T-cell (primary cell): ENCODE measurements at regions not wholly inside any gene's neighbourhood (a gene's known extent, or its start where the extent isn't known, plus 50 kb on each side); places are given as distances from the start of the nearest gene placed in this dataset.
"Not testable (repeated sequence)": the region's sequence is repeated elsewhere in the genome, so short reads cannot be mapped to it uniquely, and the experiment has no call there.

ENCODE experiments used
- ATAC-seq, 4 experiments: fragments of 200-7000 bp in 3 of 4; fragments of 150-1000 bp in 1 of 4; cut with Tn5 transposase; replicated peaks in 1 of 4; 1 replicate in 3 of 4; 2 replicates in 1 of 4; pipeline ENCODE4 v1.10.0; 2021; ENCODE audit warnings: moderate library complexity in 3 of 4, mild to moderate bottlenecking in 2 of 4, moderate number of reproducible peaks in 1 of 4
- CTCF ChIA-PET, 2 donors: fragments of 300-600 bp; sonication (Branson Sonifier 250); formaldehyde crosslinking; loops; one replicate each; lab custom pipeline; 2022; ENCODE audit warnings: antibody characterized with exemption in 2 of 2; lab: Charles Lee
- POLR2A ChIA-PET, 2 donors: fragments of 300-600 bp; sonication (Branson Sonifier 250); formaldehyde crosslinking; loops; one replicate each; lab custom pipeline; 2022; ENCODE audit warnings: antibody characterized with exemption in 2 of 2; lab: Charles Lee
- DNase-seq, 35 experiments: peaks; one replicate each; pipeline versions ENCODE4 v3.0.0 to v3.0.0-alpha.2; 2013 to 2023
- H3K27ac ChIP-seq: one replicate; pipeline ENCODE4 v1.5.1; 2013; ENCODE audit warnings: low read length
- H3K27me3 ChIP-seq, 2 experiments: replicated peaks in 1 of 2; 1 replicate in 1 of 2; 2 replicates in 1 of 2; pipeline versions ENCODE4 v1.6.1 to v1.7.0; 2013; ENCODE audit warnings: low read length in 1 of 2, mixed read lengths in 1 of 2; ENCODE audit not compliant: control insufficient read depth in 2 of 2, insufficient read depth in 2 of 2; ENCODE audit errors: extremely low read depth in 1 of 2
- H3K36me3 ChIP-seq, 2 donors: 1 replicate in 1 of 2; 2 replicates in 1 of 2; pipeline versions ENCODE4 v1.6.1 to v1.7.0; 2013; ENCODE audit warnings: low read length in 1 of 2; ENCODE audit not compliant: control insufficient read depth in 2 of 2, insufficient read depth in 1 of 2; ENCODE audit errors: extremely low read depth in 1 of 2
- H3K4me1 ChIP-seq, 2 experiments: 1 replicate in 1 of 2; 2 replicates in 1 of 2; pipeline versions ENCODE4 v1.6.1 to v1.7.0; 2013; ENCODE audit warnings: low read length in 2 of 2, mixed read lengths in 1 of 2; ENCODE audit not compliant: insufficient read depth in 2 of 2, control insufficient read depth in 1 of 2; ENCODE audit errors: extremely low read depth in 1 of 2
- H3K4me3 ChIP-seq, 2 donors: 1 replicate in 1 of 2; 2 replicates in 1 of 2; pipeline versions ENCODE4 v1.5.1 to v1.7.0; 2013; ENCODE audit warnings: mild to moderate bottlenecking in 2 of 2, low read length in 1 of 2, moderate library complexity in 1 of 2; ENCODE audit not compliant: control insufficient read depth in 1 of 2; ENCODE audit errors: extremely low read depth in 1 of 2
- H3K9me3 ChIP-seq: 2 replicates; pipeline ENCODE4 v1.7.0; 2013
- H3K27ac Mint-ChIP-seq, 2 donors: one replicate each; pipeline ENCODE4 v1.8.0; 2020 to 2021; ENCODE audit warnings: mild to moderate bottlenecking in 2 of 2, mixed read lengths in 2 of 2
- H3K27me3 Mint-ChIP-seq, 2 donors: one replicate each; pipeline ENCODE4 v1.8.0; 2021 to 2022; ENCODE audit warnings: mixed read lengths in 2 of 2
- H3K36me3 Mint-ChIP-seq: one replicate; pipeline ENCODE4 v1.8.0; 2021; ENCODE audit warnings: mixed read lengths
- H3K4me1 Mint-ChIP-seq, 3 donors: one replicate each; pipeline ENCODE4 v1.8.0; 2020 to 2022; ENCODE audit warnings: mixed read lengths in 3 of 3, mild to moderate bottlenecking in 1 of 3
- H3K4me3 Mint-ChIP-seq, 3 donors: one replicate each; pipeline ENCODE4 v1.8.0; 2020 to 2022; ENCODE audit warnings: mild to moderate bottlenecking in 3 of 3, mixed read lengths in 3 of 3, moderate library complexity in 3 of 3
- H3K9me3 Mint-ChIP-seq, 3 donors: one replicate each; pipeline ENCODE4 v1.8.0; 2020 to 2022; ENCODE audit warnings: mixed read lengths in 3 of 3
- WGBS: methylation state at CpG from one replicate; pipeline ENCODE4 v1.1.5; 2013; ENCODE audit warnings: missing lambda C conversion rate; ENCODE audit not compliant: insufficient coverage; 5-methylcytosine and 5-hydroxymethylcytosine counted together

GRCh38 chr22:15778366-15778765 is 88.5 kb downstream of the POTEH start:
- H3K27ac Mint-ChIP-seq, H3K4me3 ChIP-seq, H3K36me3 ChIP-seq, POLR2A ChIA-PET, H3K9me3 ChIP-seq, H3K36me3 Mint-ChIP-seq, CTCF ChIA-PET, H3K4me3 Mint-ChIP-seq, DNase-seq, H3K27ac ChIP-seq, ATAC-seq, H3K4me1 Mint-ChIP-seq, H3K9me3 Mint-ChIP-seq, H3K4me1 ChIP-seq, H3K27me3 ChIP-seq, H3K27me3 Mint-ChIP-seq: not testable (repeated sequence)
- WGBS, result no CpG with 5 or more reads among the region's 6 CpGs

GRCh38 chr22:15781652-15782051 is 91.8 kb downstream of the POTEH start:
- H3K9me3 Mint-ChIP-seq, H3K4me1 ChIP-seq, H3K4me3 Mint-ChIP-seq, DNase-seq, H3K27ac ChIP-seq, H3K36me3 ChIP-seq, H3K4me1 Mint-ChIP-seq, H3K36me3 Mint-ChIP-seq, H3K9me3 ChIP-seq, CTCF ChIA-PET, ATAC-seq, H3K27me3 ChIP-seq, H3K27me3 Mint-ChIP-seq, H3K27ac Mint-ChIP-seq, H3K4me3 ChIP-seq, POLR2A ChIA-PET: not testable (repeated sequence)
- WGBS, result no CpG with 5 or more reads among the region's 1 CpG

GRCh38 chr22:15782933-15783332 is 93.1 kb downstream of the POTEH start:
- H3K27me3 Mint-ChIP-seq, H3K4me1 Mint-ChIP-seq, H3K9me3 ChIP-seq, H3K36me3 ChIP-seq, H3K27ac ChIP-seq, H3K27me3 ChIP-seq, H3K4me3 ChIP-seq, ATAC-seq, H3K4me1 ChIP-seq, H3K36me3 Mint-ChIP-seq, H3K27ac Mint-ChIP-seq, H3K4me3 Mint-ChIP-seq, POLR2A ChIA-PET, H3K9me3 Mint-ChIP-seq, CTCF ChIA-PET, DNase-seq: not testable (repeated sequence)
- no CpG with 5 or more reads among the region's 2 CpGs for WGBS

GRCh38 chr22:15784383-15785085 is 94.7 kb downstream of the POTEH start:
- ATAC-seq, result peak in 2 of 4 experiments; percentile 26 to 69
- H3K9me3 ChIP-seq, H3K27ac Mint-ChIP-seq, H3K36me3 ChIP-seq, H3K4me3 ChIP-seq, H3K4me3 Mint-ChIP-seq, H3K27me3 ChIP-seq, H3K4me1 Mint-ChIP-seq, H3K27ac ChIP-seq, H3K27me3 Mint-ChIP-seq, POLR2A ChIA-PET, H3K36me3 Mint-ChIP-seq, CTCF ChIA-PET, DNase-seq, H3K9me3 Mint-ChIP-seq, H3K4me1 ChIP-seq: not testable (repeated sequence)
- no CpG with 5 or more reads among the region's 34 CpGs for WGBS

GRCh38 chr22:15786942-15787733 is 97.3 kb downstream of the POTEH start:
- H3K36me3 ChIP-seq, CTCF ChIA-PET, H3K4me3 Mint-ChIP-seq, H3K27me3 ChIP-seq, H3K9me3 Mint-ChIP-seq, DNase-seq, H3K4me1 ChIP-seq, ATAC-seq, H3K27ac ChIP-seq, POLR2A ChIA-PET, H3K36me3 Mint-ChIP-seq, H3K9me3 ChIP-seq, H3K27me3 Mint-ChIP-seq, H3K27ac Mint-ChIP-seq, H3K4me1 Mint-ChIP-seq, H3K4me3 ChIP-seq: not testable (repeated sequence)
- no CpG with 5 or more reads among the region's 4 CpGs for WGBS

GRCh38 chr22:15791557-15791956 is 101.7 kb downstream of the POTEH start:
- H3K27ac ChIP-seq, POLR2A ChIA-PET, H3K27me3 Mint-ChIP-seq, H3K4me3 Mint-ChIP-seq, H3K9me3 ChIP-seq, H3K4me3 ChIP-seq, H3K27me3 ChIP-seq, CTCF ChIA-PET, H3K36me3 Mint-ChIP-seq, ATAC-seq, DNase-seq, H3K4me1 Mint-ChIP-seq, H3K27ac Mint-ChIP-seq, H3K4me1 ChIP-seq, H3K36me3 ChIP-seq, H3K9me3 Mint-ChIP-seq: not testable (repeated sequence)
- WGBS, result no CpG with 5 or more reads among the region's 3 CpGs
